B cell (primary cell): ENCODE measurements at regions not wholly inside any gene's neighbourhood (a gene's known extent, or its start where the extent isn't known, plus 50 kb on each side); places are given as distances from the start of the nearest gene placed in this dataset.

ENCODE experiments used
- ATAC-seq: fragments of 200-7000 bp; cut with Tn5 transposase; one replicate; pipeline ENCODE4 v1.10.0; 2021; ENCODE audit warnings: low read depth, mild to moderate bottlenecking, moderate number of reproducible peaks, moderate library complexity
- CTCF ChIA-PET: fragments of 350-600 bp; sonication (Branson Sonifier 250); formaldehyde crosslinking; loops from one replicate; lab custom pipeline; 2021; ENCODE audit warnings: antibody characterized with exemption, inconsistent platforms; lab: Charles Lee
- POLR2A ChIA-PET: fragments of 350-600 bp; sonication (Branson Sonifier 250); formaldehyde crosslinking; loops from one replicate; lab custom pipeline; 2021; ENCODE audit warnings: antibody characterized with exemption; lab: Charles Lee
- DNase-seq: peaks from one replicate; pipeline ENCODE4 v3.0.0; 2013
- H2AFZ ChIP-seq: 2 replicates; pipeline ENCODE4 v1.6.1; 2012; ENCODE audit warnings: mild to moderate bottlenecking, low read depth, low read length; ENCODE audit not compliant: insufficient read depth, poor library complexity, severe bottlenecking
- H3K27ac ChIP-seq, 2 donors: 1 replicate in 1 of 2; 2 replicates in 1 of 2; pipeline ENCODE4 v1.5.1; 2012 to 2013; ENCODE audit warnings: low read length in 2 of 2, mild to moderate bottlenecking in 2 of 2, moderate library complexity in 1 of 2
- H3K27me3 ChIP-seq, 4 experiments: fragments of 200-600 bp in 1 of 4; sonication (generic) in 1 of 4; replicated peaks in 1 of 4; 1 replicate in 2 of 4; 2 replicates in 2 of 4; pipeline versions ENCODE4 v1.6.1 to v1.7.0; 2013 to 2016; ENCODE audit warnings: low read length in 3 of 4, mild to moderate bottlenecking in 2 of 4, mixed read lengths in 1 of 4, moderate library complexity in 1 of 4; ENCODE audit not compliant: insufficient read depth in 4 of 4, control insufficient read depth in 3 of 4; ENCODE audit errors: control extremely low read depth in 1 of 4
- H3K36me3 ChIP-seq, 2 experiments: replicated peaks in 1 of 2; 1 replicate in 1 of 2; 2 replicates in 1 of 2; pipeline versions ENCODE4 v1.6.1 to v1.7.1; 2013; ENCODE audit warnings: low read length in 1 of 2; ENCODE audit not compliant: insufficient read depth in 2 of 2, control insufficient read depth in 1 of 2; ENCODE audit errors: control extremely low read depth in 1 of 2, extremely low read depth in 1 of 2
- H3K4me1 ChIP-seq, 2 donors: fragments of 200-600 bp in 1 of 2; sonication (generic) in 1 of 2; 1 replicate in 1 of 2; 2 replicates in 1 of 2; pipeline versions ENCODE4 v1.5.1 to v1.6.1; 2013 to 2017; ENCODE audit warnings: low read length in 2 of 2; ENCODE audit not compliant: control insufficient read depth in 2 of 2, insufficient read depth in 2 of 2
- H3K4me2 ChIP-seq: replicated peaks from 2 replicates; pipeline ENCODE3; 2012; ENCODE audit warnings: mild to moderate bottlenecking, low read depth, low read length; ENCODE audit not compliant: poor library complexity, severe bottlenecking
- H3K4me3 ChIP-seq, 5 experiments: fragments of 200-600 bp in 1 of 5; sonication (generic) in 1 of 5; 1 replicate in 3 of 5; 2 replicates in 2 of 5; pipeline versions ENCODE4 v1.5.1 to v1.7.0; 2011 to 2016; ENCODE audit warnings: low read length in 4 of 5, mild to moderate bottlenecking in 4 of 5, low read depth in 2 of 5, control low read depth in 1 of 5, moderate library complexity in 1 of 5; ENCODE audit not compliant: insufficient read depth in 1 of 5; ENCODE audit errors: control extremely low read depth in 1 of 5, extremely low read depth in 1 of 5
- H3K79me2 ChIP-seq: fragments of 200-600 bp; sonication (generic); one replicate; pipeline ENCODE4 v1.6.0; 2016; ENCODE audit warnings: low read length; ENCODE audit not compliant: control insufficient read depth, insufficient read depth
- H3K9ac ChIP-seq: fragments of 200-600 bp; sonication (generic); 2 replicates; pipeline ENCODE4 v1.6.1; 2017; ENCODE audit warnings: mild to moderate bottlenecking, low read length, moderate library complexity
- H3K9me3 ChIP-seq, 3 donors: one replicate each; pipeline versions ENCODE4 v1.6.1 to v1.7.1; 2013; ENCODE audit warnings: low read length in 2 of 3; ENCODE audit not compliant: control insufficient read depth in 2 of 3, insufficient read depth in 1 of 3; ENCODE audit errors: control extremely low read depth in 1 of 3
- H4K20me1 ChIP-seq: 2 replicates; pipeline ENCODE4 v1.6.0; 2012; ENCODE audit warnings: mild to moderate bottlenecking, low read length; ENCODE audit not compliant: insufficient read depth, control insufficient read depth, poor library complexity, severe bottlenecking
- H3K27ac Mint-ChIP-seq: one replicate; pipeline ENCODE4 v1.8.0; 2021; ENCODE audit warnings: mixed read lengths
- H3K27me3 Mint-ChIP-seq: one replicate; pipeline ENCODE4 v1.8.0; 2021; ENCODE audit warnings: mixed read lengths
- H3K4me1 Mint-ChIP-seq: one replicate; pipeline ENCODE4 v1.8.0; 2021; ENCODE audit warnings: mixed read lengths
- H3K4me3 Mint-ChIP-seq: one replicate; pipeline ENCODE4 v1.8.0; 2021; ENCODE audit warnings: mixed read lengths
- H3K9me3 Mint-ChIP-seq: one replicate; pipeline ENCODE4 v1.8.0; 2022; ENCODE audit warnings: mixed read lengths; ENCODE audit not compliant: insufficient read depth
- EZH2 ChIP-seq: IDR thresholded peaks from 2 replicates; pipeline ENCODE4 v1.6.1; 2012; ENCODE audit warnings: borderline replicate concordance, low read depth, mild to moderate bottlenecking, moderate library complexity, low read length; ENCODE audit not compliant: insufficient read depth, poor library complexity, severe bottlenecking
- WGBS: methylation state at CpG from one replicate; pipeline ENCODE4 v1.1.5; 2013; ENCODE audit warnings: missing lambda C conversion rate; ENCODE audit not compliant: insufficient coverage; 5-methylcytosine and 5-hydroxymethylcytosine counted together
- intact Hi-C: fragments of 100-400 bp; cut with micrococcal nuclease; formaldehyde crosslinking; loops from one replicate; pipeline ENCODE4 v1.10.0; 2022
- TF ChIP-seq, protein P1 (sequence below): fragments of 200-600 bp; IDR thresholded peaks from one replicate; pipeline ENCODE4 v1.8.0; 2022; ENCODE audit warnings: antibody characterized with exemption, mild to moderate bottlenecking

DNA sequence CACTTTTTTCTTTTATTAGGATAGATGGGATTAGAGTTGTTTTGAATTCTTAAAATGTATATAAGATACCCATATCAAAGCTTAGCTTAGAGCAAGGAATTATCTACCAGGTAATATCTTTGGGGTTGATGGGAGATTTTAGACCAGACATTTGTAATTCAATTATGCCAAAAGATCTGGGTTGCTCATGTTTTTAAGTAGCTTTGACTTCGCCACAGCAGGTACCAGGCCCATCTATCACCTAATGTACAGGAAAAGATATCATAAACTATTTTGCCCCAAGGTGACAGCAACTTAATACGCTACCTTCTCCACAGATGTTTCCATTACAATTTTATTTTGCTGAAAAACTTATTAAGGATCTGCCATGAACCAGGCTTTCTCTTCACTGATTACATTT is 514.6 kb upstream of the ADAMTS9 start:
- Histone ChIP-seq H3K9ac (no peak overlapping the region), H3K9me3 (peaks cover 0 to 3% (median 0%) of the 10 kb centered on the region in 3 donors), H4K20me1 (no peaks in the 10 kb centered on the region), H2AFZ (no peak overlapping the region), H3K79me2 (no peaks in the 10 kb centered on the region), H3K4me2 (no peak overlapping the region), H3K4me1 (no peaks in the 10 kb centered on the region), H3K27ac (no peak overlapping the region), H3K27me3 (no peaks in the 10 kb centered on the region), H3K36me3 (no peaks in the 10 kb centered on the region), H3K4me3 (no peak overlapping the region)
- Mint-ChIP-seq H3K4me3 (no peak overlapping the region), H3K4me1 (no peaks in the 10 kb centered on the region), H3K27ac (no peak overlapping the region), H3K27me3 (no peaks in the 10 kb centered on the region), H3K9me3 (peaks cover 8% of the 10 kb centered on the region)
- intact Hi-C loops: no loop called here
- WGBS: no CpG with 5 or more reads among the region's 2 CpGs
- ChIA-PET CTCF (no interaction called here), POLR2A (no interaction called here)
- no peak for ATAC-seq
- DNase-seq: no peak
- no peak for TF ChIP-seq EZH2
- TF ChIP-seq, protein P1, sequence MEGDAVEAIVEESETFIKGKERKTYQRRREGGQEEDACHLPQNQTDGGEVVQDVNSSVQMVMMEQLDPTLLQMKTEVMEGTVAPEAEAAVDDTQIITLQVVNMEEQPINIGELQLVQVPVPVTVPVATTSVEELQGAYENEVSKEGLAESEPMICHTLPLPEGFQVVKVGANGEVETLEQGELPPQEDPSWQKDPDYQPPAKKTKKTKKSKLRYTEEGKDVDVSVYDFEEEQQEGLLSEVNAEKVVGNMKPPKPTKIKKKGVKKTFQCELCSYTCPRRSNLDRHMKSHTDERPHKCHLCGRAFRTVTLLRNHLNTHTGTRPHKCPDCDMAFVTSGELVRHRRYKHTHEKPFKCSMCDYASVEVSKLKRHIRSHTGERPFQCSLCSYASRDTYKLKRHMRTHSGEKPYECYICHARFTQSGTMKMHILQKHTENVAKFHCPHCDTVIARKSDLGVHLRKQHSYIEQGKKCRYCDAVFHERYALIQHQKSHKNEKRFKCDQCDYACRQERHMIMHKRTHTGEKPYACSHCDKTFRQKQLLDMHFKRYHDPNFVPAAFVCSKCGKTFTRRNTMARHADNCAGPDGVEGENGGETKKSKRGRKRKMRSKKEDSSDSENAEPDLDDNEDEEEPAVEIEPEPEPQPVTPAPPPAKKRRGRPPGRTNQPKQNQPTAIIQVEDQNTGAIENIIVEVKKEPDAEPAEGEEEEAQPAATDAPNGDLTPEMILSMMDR: no peak

DNA sequence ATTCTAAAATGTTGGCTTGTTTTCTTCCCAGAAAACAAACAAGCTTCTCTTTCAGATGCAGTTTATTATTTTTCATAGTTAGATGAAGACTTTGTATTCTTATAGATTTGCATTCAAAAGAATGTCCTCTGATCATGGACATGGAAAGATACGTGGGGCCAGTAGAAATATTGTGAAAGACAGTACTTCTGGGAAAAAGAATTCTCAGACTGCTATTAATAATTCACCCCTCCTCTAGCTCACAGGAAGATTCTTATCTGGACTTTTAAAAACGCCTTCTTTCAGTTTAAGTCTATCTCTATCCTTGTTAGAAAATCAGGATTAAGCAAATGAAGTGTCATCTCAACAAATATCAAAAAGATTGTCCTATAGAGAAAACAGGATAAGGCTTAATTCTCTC is 514.1 kb upstream of the ADAMTS9 start:
- Histone ChIP-seq H3K79me2 (no peaks in the 10 kb centered on the region), H3K9ac (no peak overlapping the region), H3K27ac (no peak overlapping the region), H3K27me3 (no peaks in the 10 kb centered on the region), H3K4me2 (no peak overlapping the region), H3K4me3 (no peak overlapping the region), H4K20me1 (no peaks in the 10 kb centered on the region), H3K4me1 (no peaks in the 10 kb centered on the region), H2AFZ (no peak overlapping the region), H3K9me3 (peaks cover 0 to 3% (median 0%) of the 10 kb centered on the region in 3 donors), H3K36me3 (no peaks in the 10 kb centered on the region)
- ChIA-PET POLR2A (no interaction called here), CTCF (no interaction called here)
- WGBS: no CpG with 5 or more reads among the region's 2 CpGs
- H3K4me1 Mint-ChIP-seq: no peaks in the 10 kb centered on the region
- intact Hi-C loops: no loop called here
- H3K9me3 Mint-ChIP-seq: peaks cover 8% of the 10 kb centered on the region
- no peak overlapping the region for H3K27ac Mint-ChIP-seq
- no peak for TF ChIP-seq EZH2
- TF ChIP-seq, protein P1: no peak
- H3K4me3 Mint-ChIP-seq: no peak overlapping the region
- DNase-seq (no peak), ATAC-seq (no peak)
- no peaks in the 10 kb centered on the region for H3K27me3 Mint-ChIP-seq
